Fibroblast of skin of back (primary cell): ENCODE measurements at regions not wholly inside any gene's neighbourhood (a gene's known extent, or its start where the extent isn't known, plus 50 kb on each side); places are given as distances from the start of the nearest gene placed in this dataset.
A peak's percentile ranks its signal among the peaks of the same experiment; 100 is the strongest.
"Not testable (repeated sequence)": the region's sequence is repeated elsewhere in the genome, so short reads cannot be mapped to it uniquely, and the experiment has no call there.

Experiments used
- DNase-seq: peaks from one replicate; pipeline ENCODE4 v3.0.0-alpha.2; 2013

DNA sequence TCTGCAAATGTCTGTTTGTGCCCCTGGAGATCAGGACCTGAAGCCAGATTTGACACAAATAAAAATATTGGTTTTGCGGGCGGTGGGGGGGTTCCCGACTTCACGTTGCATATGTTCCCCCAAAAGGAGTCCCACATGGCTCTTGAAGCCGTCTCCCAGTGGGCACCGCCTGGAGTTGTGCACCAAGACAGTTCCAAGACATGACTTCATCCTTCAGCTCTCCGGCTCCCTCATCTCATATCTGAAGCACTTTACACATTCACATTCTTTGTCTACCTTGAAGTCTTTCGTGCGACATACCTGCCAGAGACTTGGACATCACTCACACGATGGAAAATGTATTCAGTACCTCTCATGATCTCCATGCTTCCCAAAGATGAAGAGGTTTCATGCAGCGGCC, 362.8 kb upstream of the FOXK1 start:
- DNase-seq: no peak

- DNase-seq: no peak
Measured at GRCh38 chr7:4325732-4326131, 356.4 kb upstream of the FOXK1 start.

DNA sequence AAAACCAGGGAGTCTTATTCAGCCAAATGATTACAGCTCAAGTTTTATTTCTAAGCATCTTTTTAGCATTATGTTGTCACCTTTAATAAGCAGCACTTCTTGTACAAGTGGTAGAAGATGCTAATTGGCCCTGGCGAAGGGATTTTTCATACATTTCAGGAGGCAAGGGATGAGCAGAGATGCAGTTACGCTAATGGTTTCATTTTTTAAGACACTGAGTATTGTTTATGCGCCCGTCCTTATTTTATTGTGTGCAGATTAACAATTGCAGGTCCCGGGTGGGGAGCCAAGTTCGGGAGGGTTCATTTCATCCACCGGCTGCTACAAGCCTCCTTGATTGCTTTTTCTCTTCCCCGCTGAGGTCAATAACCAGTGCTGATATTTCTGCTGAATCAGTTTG, 350.4 kb upstream of the FOXK1 start:
- DNase-seq: no peak

- no peak for DNase-seq
Measured at GRCh38 chr7:4338556-4338955, 343.5 kb upstream of the FOXK1 start.

DNA sequence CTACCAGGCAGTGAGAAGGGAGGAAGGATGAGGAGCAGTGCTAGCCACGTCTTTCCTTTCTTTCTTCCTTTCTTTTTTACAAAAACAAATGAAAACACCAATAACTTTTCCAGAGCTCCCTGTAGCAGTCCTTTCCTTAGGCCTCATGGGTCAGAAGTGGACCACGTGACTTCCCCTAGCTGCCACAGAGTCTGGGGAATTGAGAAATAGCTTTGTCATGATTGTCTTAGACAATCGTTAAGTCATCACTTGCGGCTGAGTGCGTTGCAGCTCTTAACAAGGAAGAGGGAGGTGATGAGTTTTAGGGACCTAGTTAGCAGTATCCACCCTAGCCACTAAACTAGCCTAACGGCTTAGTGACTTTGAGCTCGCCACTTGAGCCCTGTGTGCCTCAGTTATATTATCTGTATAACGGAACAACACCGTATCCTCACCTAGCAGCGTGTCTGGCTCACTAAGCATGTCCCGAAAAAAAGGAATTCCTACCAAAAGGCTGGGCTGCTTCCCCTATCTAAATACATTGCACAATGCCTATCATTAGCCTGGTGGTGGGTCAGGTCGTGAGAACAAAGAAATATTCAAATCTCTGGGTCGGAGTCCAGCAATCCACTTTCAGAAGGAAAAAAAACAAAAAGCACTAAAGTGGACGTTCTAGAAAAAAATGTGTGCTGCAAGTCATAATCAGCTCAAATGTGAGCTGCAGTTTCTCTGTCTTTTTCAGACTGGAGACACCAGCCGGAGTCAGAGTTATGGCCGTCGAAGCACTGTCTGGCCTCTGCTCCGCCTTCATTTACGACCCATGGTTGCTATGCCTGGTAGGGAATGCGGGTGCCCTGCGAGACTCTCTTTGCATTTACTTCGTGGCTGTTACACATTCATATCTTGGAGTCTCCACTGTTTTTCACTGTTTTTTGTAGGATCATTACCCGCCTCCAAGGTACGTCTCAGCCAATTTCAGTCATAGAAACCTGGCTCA, 338.5 kb upstream of the FOXK1 start:
- DNase-seq: no peak

GRCh38 chr7:4345004-4345403, 337.1 kb upstream of the FOXK1 start:
- no peak for DNase-seq

DNA sequence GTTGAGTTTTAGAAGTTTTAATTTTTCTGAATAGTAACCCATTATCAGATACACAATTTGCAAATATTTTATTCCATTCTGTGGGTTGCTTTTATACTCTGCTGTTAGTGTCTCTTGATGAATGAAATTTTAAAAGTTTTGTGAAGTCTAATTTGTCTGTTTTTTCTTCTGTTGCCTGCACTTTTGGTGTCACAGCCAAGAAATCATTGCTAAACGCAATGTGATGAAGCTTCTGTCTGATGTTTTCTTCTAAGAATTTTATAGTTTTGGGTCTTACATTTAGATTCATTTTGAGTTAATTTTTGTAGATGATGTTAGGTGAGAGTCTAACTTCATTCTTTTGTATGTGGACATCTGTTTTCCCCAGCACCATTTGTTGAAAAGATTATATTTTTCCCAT, 330.0 kb upstream of the FOXK1 start:
- DNase-seq: no peak

- no peak for DNase-seq
Measured at GRCh38 chr7:4361774-4362173, 320.3 kb upstream of the FOXK1 start.

GRCh38 chr7:4383584-4383983, 298.5 kb upstream of the FOXK1 start:
- DNase-seq: no peak

- DNase-seq: no peak
Measured at GRCh38 chr7:4386190-4386589, 295.9 kb upstream of the FOXK1 start.

- not testable (repeated sequence) for DNase-seq
Measured at GRCh38 chr7:4391103-4391502, 291.0 kb upstream of the FOXK1 start.

- DNase-seq: no peak
Measured at GRCh38 chr7:4394736-4395135, 287.4 kb upstream of the FOXK1 start.

DNA sequence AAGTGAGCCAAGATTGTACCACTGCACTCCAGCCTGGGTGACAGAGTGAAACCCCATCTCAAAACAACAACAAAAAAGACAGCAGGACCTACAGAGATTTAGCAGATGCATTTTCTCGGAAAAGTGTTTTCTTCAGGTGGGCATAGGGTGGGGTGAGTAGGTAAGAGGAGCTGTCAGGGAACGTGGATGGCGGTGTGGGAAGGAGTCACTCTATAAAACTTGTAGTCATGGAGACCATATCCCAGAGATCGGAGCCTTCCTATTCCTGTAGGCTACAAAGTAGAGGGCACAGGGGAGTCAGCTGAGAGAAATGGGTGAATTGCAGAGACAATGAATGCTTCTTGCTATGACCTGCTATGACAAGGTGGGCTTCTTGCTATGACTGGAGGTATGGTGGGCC, 283.0 kb upstream of the FOXK1 start:
- no peak for DNase-seq

- DNase-seq: no peak
Measured at GRCh38 chr7:4399596-4399995, 282.5 kb upstream of the FOXK1 start.

DNA sequence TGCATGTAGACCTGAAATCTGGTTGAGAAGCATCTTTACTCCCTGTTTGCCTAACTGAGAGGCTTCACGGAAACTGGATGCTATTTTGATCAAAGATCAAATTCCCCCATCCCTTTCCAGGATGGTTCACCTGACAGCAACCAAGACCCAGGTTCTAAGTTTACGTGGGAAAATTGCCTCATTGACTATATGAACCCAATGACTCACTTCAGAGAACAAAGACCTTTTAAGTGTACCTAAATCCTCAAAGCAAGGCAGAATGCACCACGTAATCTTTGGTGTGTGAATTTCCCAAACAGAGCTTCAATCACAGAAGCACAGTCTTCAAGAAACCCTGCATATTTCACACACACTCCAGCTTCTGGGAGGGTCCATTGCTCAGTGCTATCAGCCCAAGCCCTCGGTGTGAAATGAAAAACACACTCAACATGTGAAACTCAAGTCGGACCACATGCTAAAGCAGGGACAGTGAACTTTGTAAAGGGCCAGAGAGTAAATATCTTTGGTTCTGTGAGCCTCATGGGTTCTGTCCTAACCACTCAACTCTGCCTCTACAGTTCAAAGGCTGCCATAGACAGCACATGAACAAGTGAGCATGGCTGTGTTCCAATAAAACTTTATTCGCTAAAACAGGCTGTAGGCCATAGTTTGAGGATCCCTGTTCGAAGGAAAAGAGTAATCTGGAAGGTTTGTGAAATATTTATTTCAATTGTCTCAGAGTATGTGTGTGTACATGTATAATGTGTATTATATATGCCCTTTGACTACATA, 275.6 kb upstream of the FOXK1 start:
- no peak for DNase-seq

- DNase-seq: no peak
Measured at GRCh38 chr7:4409946-4410345, 272.1 kb upstream of the FOXK1 start.

GRCh38 chr7:4416396-4417056, 265.6 kb upstream of the FOXK1 start:
- DNase-seq: peak; percentile 13

- DNase-seq: no peak
Measured at GRCh38 chr7:4428526-4428925, 253.6 kb upstream of the FOXK1 start.

GRCh38 chr7:4430227-4430626, 251.9 kb upstream of the FOXK1 start:
- DNase-seq: no peak

GRCh38 chr7:4434306-4434705, 247.8 kb upstream of the FOXK1 start:
- DNase-seq: no peak

- no peak for DNase-seq
Measured at GRCh38 chr7:4436361-4436895, 245.7 kb upstream of the FOXK1 start.

DNA sequence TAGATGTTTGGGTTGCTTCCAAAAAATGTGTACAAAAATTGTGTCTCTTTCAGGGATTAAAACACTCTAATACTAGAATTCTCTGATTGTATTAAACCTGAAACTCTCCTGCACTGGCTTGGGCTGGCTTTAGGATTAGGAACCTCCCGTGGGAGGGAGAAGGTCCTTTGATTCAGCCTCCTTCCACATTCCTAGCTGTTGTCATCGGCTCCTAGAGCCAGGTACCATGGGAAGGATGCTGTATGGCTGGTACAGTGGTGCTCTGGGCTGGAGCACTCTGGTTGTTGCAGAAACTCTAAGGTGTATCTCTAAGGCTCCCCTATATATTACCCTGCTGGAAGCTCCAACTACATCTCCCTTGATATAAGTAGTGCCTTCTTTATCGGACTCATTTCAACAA, 245.2 kb upstream of the FOXK1 start:
- no peak for DNase-seq

GRCh38 chr7:4437916-4438315, 244.2 kb upstream of the FOXK1 start:
- no peak for DNase-seq
